ENCODE measurements at regions not wholly inside any gene's neighbourhood (a gene's known extent, or its start where the extent isn't known, plus 50 kb on each side); places are given as distances from the start of the nearest gene placed in this dataset.

DNA sequence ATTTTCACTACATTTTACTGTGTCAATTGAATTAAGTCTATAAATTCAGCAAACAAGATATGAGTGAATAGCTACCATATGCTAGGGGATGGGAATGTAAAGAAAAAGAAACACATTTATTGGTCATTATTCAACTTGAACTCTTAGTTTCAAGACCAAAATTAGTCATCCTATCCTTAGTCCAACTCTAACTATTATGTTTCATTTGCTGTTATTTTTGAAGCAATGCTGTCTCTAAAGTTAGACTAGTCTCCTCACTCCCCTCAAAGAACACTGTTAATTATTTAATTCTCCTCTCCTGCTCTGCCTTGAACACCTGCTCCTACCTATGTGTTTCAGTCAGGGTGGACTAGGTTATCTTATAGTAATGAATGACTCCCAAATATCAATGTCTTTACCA, 920.9 kb downstream of the TUSC7 start:
- Histone ChIP-seq H3K4me1 (ENCODE audit: control insufficient read depth, insufficient read depth, low read length) (peaks cover 9% of the 10 kb centered on the region), H3K36me3 (ENCODE audit: control insufficient read depth, insufficient read depth, low read length) (no peaks in the 10 kb centered on the region), H3K27ac (ENCODE audit: low read depth, low read length) (no peak overlapping the region), H3K9ac (ENCODE audit: extremely low read depth, low read length, poor library complexity, severe bottlenecking) (no peak overlapping the region), H3K27me3 (ENCODE audit: control insufficient read depth, insufficient read depth, low read length, poor library complexity, severe bottlenecking) (peaks cover 11% of the 10 kb centered on the region), H3K4me3 (ENCODE audit: low read length) (no peak overlapping the region), H3K9me3 (ENCODE audit: control insufficient read depth, low read length) (no peaks in the 10 kb centered on the region)
- Mint-ChIP-seq H3K27ac (no peak overlapping the region), H3K4me1 (peaks cover 28% of the 10 kb centered on the region), H3K27me3 (ENCODE audit: insufficient read depth) (peaks cover 9% of the 10 kb centered on the region), H3K36me3 (ENCODE audit: low read depth) (no peaks in the 10 kb centered on the region), H3K4me3 (no peak overlapping the region), H3K9me3 (peaks cover 2% of the 10 kb centered on the region)
- TF ChIP-seq, protein P1, sequence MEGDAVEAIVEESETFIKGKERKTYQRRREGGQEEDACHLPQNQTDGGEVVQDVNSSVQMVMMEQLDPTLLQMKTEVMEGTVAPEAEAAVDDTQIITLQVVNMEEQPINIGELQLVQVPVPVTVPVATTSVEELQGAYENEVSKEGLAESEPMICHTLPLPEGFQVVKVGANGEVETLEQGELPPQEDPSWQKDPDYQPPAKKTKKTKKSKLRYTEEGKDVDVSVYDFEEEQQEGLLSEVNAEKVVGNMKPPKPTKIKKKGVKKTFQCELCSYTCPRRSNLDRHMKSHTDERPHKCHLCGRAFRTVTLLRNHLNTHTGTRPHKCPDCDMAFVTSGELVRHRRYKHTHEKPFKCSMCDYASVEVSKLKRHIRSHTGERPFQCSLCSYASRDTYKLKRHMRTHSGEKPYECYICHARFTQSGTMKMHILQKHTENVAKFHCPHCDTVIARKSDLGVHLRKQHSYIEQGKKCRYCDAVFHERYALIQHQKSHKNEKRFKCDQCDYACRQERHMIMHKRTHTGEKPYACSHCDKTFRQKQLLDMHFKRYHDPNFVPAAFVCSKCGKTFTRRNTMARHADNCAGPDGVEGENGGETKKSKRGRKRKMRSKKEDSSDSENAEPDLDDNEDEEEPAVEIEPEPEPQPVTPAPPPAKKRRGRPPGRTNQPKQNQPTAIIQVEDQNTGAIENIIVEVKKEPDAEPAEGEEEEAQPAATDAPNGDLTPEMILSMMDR (conservative IDR thresholded peaks at IDR 0.05) = no peak
- no peak for DNase-seq

DNA sequence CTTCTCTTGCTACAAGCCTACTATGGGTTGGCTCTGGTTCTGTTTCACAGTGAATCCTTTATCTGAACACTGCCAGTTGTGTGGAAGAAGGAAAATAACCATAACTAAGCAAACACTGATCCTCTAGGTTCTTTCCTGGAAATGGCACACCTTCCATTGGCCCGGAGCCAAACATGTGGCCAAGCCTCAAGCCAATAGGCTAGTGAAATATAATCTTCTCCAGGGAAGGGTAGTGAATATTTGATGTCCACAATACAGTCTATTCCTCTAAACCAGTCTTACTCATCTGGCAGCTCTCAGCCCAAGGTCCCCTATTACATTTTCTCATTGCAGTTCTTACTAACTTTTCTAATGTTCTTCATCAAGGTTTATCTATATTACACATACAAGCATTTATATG, 921.3 kb downstream of the TUSC7 start:
- no peak overlapping the region for H3K27ac Mint-ChIP-seq

DNA sequence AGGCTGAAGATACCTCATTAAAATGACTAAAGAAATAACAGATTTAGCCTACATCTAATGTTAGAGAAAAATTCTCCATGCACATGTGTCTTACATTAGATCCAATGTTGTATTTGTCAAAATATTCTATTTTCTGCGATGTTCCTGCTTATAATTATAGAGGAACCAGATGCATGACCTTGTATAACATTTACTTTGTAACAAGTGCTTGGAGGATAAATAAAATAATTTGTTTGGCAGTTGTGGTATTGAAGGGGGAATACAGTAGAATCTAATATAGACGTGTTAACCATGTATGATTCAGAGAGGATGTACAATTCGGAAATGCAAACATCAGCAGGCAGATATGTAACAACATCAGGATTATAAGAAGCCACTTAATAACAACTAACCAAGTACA, 922.2 kb downstream of the TUSC7 start:
- TF ChIP-seq, protein P1 (conservative IDR thresholded peaks at IDR 0.05) = no peak
- H3K27me3 ChIP-seq (ENCODE audit: control insufficient read depth, insufficient read depth, low read length, poor library complexity, severe bottlenecking) = peaks cover 11% of the 10 kb centered on the region
- H3K27ac ChIP-seq (ENCODE audit: low read depth, low read length) = no peak overlapping the region
- H3K27me3 Mint-ChIP-seq (ENCODE audit: insufficient read depth) = peaks cover 9% of the 10 kb centered on the region
- no peaks in the 10 kb centered on the region for H3K9me3 ChIP-seq (ENCODE audit: control insufficient read depth, low read length)
- H3K4me3 ChIP-seq (ENCODE audit: low read length) = no peak overlapping the region
- H3K4me1 ChIP-seq (ENCODE audit: control insufficient read depth, insufficient read depth, low read length) = peaks cover 5% of the 10 kb centered on the region
- H3K4me1 Mint-ChIP-seq = peaks cover 24% of the 10 kb centered on the region
- DNase-seq = no peak
- H3K9me3 Mint-ChIP-seq = no peaks in the 10 kb centered on the region
- 100% methylated on average over 1 to 3 of the region's 3 CpGs for WGBS, 2 experiments (ENCODE audit: insufficient coverage in 1 of 2, insufficient read length in 1 of 2)
- no peaks in the 10 kb centered on the region for H3K36me3 ChIP-seq (ENCODE audit: control insufficient read depth, insufficient read depth, low read length)
- no peak overlapping the region for H3K27ac Mint-ChIP-seq
- no peaks in the 10 kb centered on the region for H3K36me3 Mint-ChIP-seq (ENCODE audit: low read depth)
- no peak overlapping the region for H3K4me3 Mint-ChIP-seq
- no peak overlapping the region for H3K9ac ChIP-seq (ENCODE audit: extremely low read depth, low read length, poor library complexity, severe bottlenecking)

More for the DNA sequence above, 921.3 kb downstream of the TUSC7 start:
- H3K36me3 Mint-ChIP-seq (ENCODE audit: low read depth) = no peaks in the 10 kb centered on the region
- peaks cover 6% of the 10 kb centered on the region for H3K4me1 ChIP-seq (ENCODE audit: control insufficient read depth, insufficient read depth, low read length)
- H3K4me3 ChIP-seq (ENCODE audit: low read length) = no peak overlapping the region
- no peak overlapping the region for H3K9ac ChIP-seq (ENCODE audit: extremely low read depth, low read length, poor library complexity, severe bottlenecking)
- TF ChIP-seq, protein P1 (conservative IDR thresholded peaks at IDR 0.05) = no peak
- no peaks in the 10 kb centered on the region for H3K36me3 ChIP-seq (ENCODE audit: control insufficient read depth, insufficient read depth, low read length)
- no peaks in the 10 kb centered on the region for H3K9me3 ChIP-seq (ENCODE audit: control insufficient read depth, low read length)
- peaks cover 11% of the 10 kb centered on the region for H3K27me3 ChIP-seq (ENCODE audit: control insufficient read depth, insufficient read depth, low read length, poor library complexity, severe bottlenecking)
- H3K4me1 Mint-ChIP-seq = peaks cover 28% of the 10 kb centered on the region
- DNase-seq = no peak
- no peak overlapping the region for H3K4me3 Mint-ChIP-seq
- WGBS, 2 experiments (ENCODE audit: insufficient coverage in 1 of 2, insufficient read length in 1 of 2) = 100% methylated on average over 1 of the region's 1 CpG
- H3K27me3 Mint-ChIP-seq (ENCODE audit: insufficient read depth) = peaks cover 9% of the 10 kb centered on the region
- H3K9me3 Mint-ChIP-seq = peaks cover 2% of the 10 kb centered on the region
- H3K27ac ChIP-seq (ENCODE audit: low read depth, low read length) = no peak overlapping the region

Data from endodermal cell (in vitro differentiated cells).